ENCODE measurements at regions not wholly inside any gene's neighbourhood (a gene's known extent, or its start where the extent isn't known, plus 50 kb on each side); places are given as distances from the start of the nearest gene placed in this dataset.

DNA sequence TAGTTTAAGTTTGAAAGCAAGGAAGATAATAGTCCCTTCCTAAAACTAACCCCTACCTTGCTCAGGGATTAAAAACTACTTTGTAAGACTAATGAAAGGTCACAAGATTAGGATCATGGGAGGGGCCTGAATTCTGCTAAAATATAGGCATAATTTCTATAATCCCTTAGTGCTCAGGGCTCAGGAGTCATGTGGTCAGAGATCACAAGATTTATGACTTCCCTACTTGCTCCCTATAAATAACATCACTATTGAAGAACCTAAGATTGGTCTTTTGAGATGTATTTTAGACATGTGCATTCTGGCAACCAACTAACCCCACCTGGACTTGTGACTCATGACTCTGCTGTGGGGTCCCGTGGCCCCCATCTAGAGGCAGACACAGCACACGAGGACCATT, 81.1 kb downstream of the STMND1 start:
- Histone ChIP-seq H3K4me2 (ENCODE audit: low read depth, low read length) (no peak overlapping the region), H4K20me1 (ENCODE audit: insufficient read depth, low read length) (no peaks in the 10 kb centered on the region), H3K4me3 (replicated peaks in 1 of 3; ENCODE audit: insufficient read depth in 1 of 3, low read depth in 2 of 3, low read length in 3 of 3) (no peak overlapping the region), H3K79me2 (ENCODE audit: insufficient read depth, low read length) (no peaks in the 10 kb centered on the region), H3K27me3 (ENCODE audit: control insufficient read depth in 1 of 2, insufficient read depth in 2 of 2, low read length in 2 of 2) (no peaks in the 10 kb centered on the region), H3K27ac (ENCODE audit: extremely low read length, insufficient read depth, low read length) (no peak overlapping the region), H2AFZ (ENCODE audit: low read length) (no peak overlapping the region), H3K9ac (ENCODE audit: insufficient read depth, low read depth, low read length) (no peak overlapping the region), H3K36me3 (replicated peaks in 1 of 2; ENCODE audit: control insufficient read depth in 1 of 2, insufficient read depth in 2 of 2, low read length in 2 of 2) (no peaks in the 10 kb centered on the region), H3K9me3 (ENCODE audit: low read length) (peaks cover 10% of the 10 kb centered on the region; the same call in 1 of the 2 replicates), H3K4me1 (ENCODE audit: insufficient read depth, low read length) (no peaks in the 10 kb centered on the region)
- intact Hi-C loops (cut with micrococcal nuclease; ENCODE audit: unreplicated experiment) (no loop called here), in situ Hi-C loops (cut with HindIII; ENCODE audit: extremely low pct_ligation_motif_present, low pct_unique_long_range_greater_than_20kb) (no loop called here)
- no TSS peak for BruUV-seq (replicated peaks)
- DNase-seq (ENCODE audit: low spot score) (no peak), ATAC-seq (no peak), FAIRE-seq (no peak)
- 5% methylated on average over 2 of the region's 2 CpGs for WGBS (ENCODE audit: low lambda C conversion rate)
- TF ChIP-seq XRCC5 (optimal IDR thresholded peaks at IDR 0.05; ENCODE audit: low read length) (no peak), SMC3 (IDR thresholded peaks at IDR 0.05; ENCODE audit: low read length) (no peak), ZNF720 (CRISPR knock-in tag; IDR thresholded peaks at IDR 0.05) (no peak), SP5 (CRISPR knock-in tag; IDR thresholded peaks at IDR 0.05; ENCODE audit: borderline replicate concordance, low read depth) (no peak), HIVEP1 (CRISPR knock-in tag; IDR thresholded peaks at IDR 0.05) (no peak), ZNF878 (CRISPR knock-in tag; IDR thresholded peaks at IDR 0.05) (no peak), NR2F2 (IDR thresholded peaks at IDR 0.05; ENCODE audit: borderline replicate concordance, low read depth) (no peak), SAFB2 (CRISPR knock-in tag; IDR thresholded peaks at IDR 0.05; ENCODE audit: borderline replicate concordance, low read depth) (no peak), ZNF34 (CRISPR knock-in tag; IDR thresholded peaks at IDR 0.05; ENCODE audit: borderline replicate concordance) (no peak), ZNF781 (CRISPR knock-in tag; IDR thresholded peaks at IDR 0.05; ENCODE audit: borderline replicate concordance, not compliant biosample characterization) (no peak), CAMTA2 (CRISPR knock-in tag; IDR thresholded peaks at IDR 0.05; ENCODE audit: borderline replicate concordance) (no peak), ZNF20 (CRISPR knock-in tag; IDR thresholded peaks at IDR 0.05) (no peak), HDAC2 (CRISPR knock-in tag; IDR thresholded peaks at IDR 0.05) (no peak), ZNF10 (CRISPR knock-in tag; IDR thresholded peaks at IDR 0.05; ENCODE audit: borderline replicate concordance, low read depth) (no peak), POLR2AphosphoS2 (IDR thresholded peaks at IDR 0.05; ENCODE audit: low read depth, low read length) (no peak), ZNF350 (CRISPR knock-in tag; IDR thresholded peaks at IDR 0.05; ENCODE audit: borderline replicate concordance, low read depth) (no peak), NFKB2 (CRISPR knock-in tag; IDR thresholded peaks at IDR 0.05; ENCODE audit: borderline replicate concordance) (no peak), TP53 (CRISPR knock-in tag; conservative IDR thresholded peaks at IDR 0.05) (no peak), ZNF317 (CRISPR knock-in tag; IDR thresholded peaks at IDR 0.05) (no peak)
- TF ChIP-seq, protein P1, sequence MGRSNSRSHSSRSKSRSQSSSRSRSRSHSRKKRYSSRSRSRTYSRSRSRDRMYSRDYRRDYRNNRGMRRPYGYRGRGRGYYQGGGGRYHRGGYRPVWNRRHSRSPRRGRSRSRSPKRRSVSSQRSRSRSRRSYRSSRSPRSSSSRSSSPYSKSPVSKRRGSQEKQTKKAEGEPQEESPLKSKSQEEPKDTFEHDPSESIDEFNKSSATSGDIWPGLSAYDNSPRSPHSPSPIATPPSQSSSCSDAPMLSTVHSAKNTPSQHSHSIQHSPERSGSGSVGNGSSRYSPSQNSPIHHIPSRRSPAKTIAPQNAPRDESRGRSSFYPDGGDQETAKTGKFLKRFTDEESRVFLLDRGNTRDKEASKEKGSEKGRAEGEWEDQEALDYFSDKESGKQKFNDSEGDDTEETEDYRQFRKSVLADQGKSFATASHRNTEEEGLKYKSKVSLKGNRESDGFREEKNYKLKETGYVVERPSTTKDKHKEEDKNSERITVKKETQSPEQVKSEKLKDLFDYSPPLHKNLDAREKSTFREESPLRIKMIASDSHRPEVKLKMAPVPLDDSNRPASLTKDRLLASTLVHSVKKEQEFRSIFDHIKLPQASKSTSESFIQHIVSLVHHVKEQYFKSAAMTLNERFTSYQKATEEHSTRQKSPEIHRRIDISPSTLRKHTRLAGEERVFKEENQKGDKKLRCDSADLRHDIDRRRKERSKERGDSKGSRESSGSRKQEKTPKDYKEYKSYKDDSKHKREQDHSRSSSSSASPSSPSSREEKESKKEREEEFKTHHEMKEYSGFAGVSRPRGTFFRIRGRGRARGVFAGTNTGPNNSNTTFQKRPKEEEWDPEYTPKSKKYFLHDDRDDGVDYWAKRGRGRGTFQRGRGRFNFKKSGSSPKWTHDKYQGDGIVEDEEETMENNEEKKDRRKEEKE (IDR thresholded peaks at IDR 0.05), result no peak
- POLR2A ChIA-PET, result no interaction called here
- CTCF ChIA-PET (ENCODE audit: low intra/inter-chr PET ratio, low total read pairs), result no interaction called here

All from HepG2 (cell line).